GM23248 (cell line): ENCODE measurements at regions not wholly inside any gene's neighbourhood (a gene's known extent, or its start where the extent isn't known, plus 50 kb on each side); places are given as distances from the start of the nearest gene placed in this dataset.

Experiments used
- EZH2 ChIP-seq: fragments of 200-600 bp; sonication (generic); IDR thresholded peaks from 2 replicates; pipeline ENCODE4 v1.6.1; 2018; ENCODE audit warnings: antibody characterized with exemption, mild to moderate bottlenecking; ENCODE audit not compliant: insufficient read depth, poor library complexity, severe bottlenecking
- EZH2phosphoT487 ChIP-seq: fragments of 200-600 bp; sonication (generic); IDR thresholded peaks from 2 replicates; pipeline ENCODE4 v1.6.1; 2018; ENCODE audit warnings: antibody characterized with exemption, moderate library complexity, mild to moderate bottlenecking, low read depth; ENCODE audit not compliant: insufficient read depth

DNA sequence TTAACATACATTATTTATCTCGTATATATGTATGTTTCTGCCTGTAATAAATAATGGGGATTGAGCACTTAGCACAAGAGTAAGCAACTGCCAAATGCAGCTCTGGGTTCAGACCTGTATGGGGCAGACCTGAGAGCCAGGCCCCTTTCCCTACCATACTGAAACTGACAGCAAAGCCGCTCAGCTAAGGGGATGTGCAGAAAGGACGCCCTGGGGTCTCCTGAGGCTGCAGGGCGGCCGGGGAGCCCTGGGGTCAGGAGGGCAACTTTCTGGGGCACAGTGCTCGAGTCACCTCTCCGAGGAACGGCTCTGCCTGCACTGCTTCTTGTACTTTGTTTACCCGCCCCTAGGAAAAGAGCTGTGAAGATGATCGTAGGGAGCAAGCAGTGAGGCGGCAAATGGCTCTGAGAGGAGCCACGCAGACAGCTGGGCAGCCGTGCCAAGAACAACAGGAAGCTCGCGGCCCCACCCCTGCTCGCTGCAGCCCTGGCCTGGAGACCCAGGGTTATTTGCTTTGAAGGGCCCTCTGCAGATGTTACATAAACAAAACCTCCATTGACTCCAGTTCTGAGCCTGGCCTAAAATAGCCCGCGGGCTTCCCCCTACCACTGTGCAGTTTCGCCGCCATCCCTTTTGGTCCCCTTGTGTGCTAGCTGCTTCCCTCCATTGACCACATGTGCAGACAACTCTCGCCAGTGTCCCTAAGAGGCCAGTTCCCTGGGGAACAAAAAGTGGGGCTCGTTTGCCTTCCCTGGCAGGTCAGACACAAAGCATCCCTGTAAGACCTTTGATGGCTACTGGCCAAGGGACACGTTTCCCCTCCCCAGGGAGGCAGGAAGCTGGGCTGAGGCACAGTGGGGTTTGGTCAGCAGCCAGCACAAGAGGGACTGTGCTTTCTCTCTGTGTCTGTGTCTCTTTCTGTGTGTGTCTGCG lies 111.3 kb upstream of the LNX1 start:
- TF ChIP-seq EZH2phosphoT487 (no peak), EZH2 (no peak)
